Upper lobe of left lung (tissue), 6 donors: ENCODE measurements at regions not wholly inside any gene's neighbourhood (a gene's known extent, or its start where the extent isn't known, plus 50 kb on each side); places are given as distances from the start of the nearest gene placed in this dataset.
"Not testable (repeated sequence)": the region's sequence is repeated elsewhere in the genome, so short reads cannot be mapped to it uniquely, and the experiment has no call there.

Experiments used
- ATAC-seq, 2 donors: fragments of 200-7000 bp; cut with Tn5 transposase; one replicate each; pipeline ENCODE4 v1.9.1; 2022; ENCODE audit warnings: mild to moderate bottlenecking in 2 of 2, moderate library complexity in 2 of 2; ENCODE audit not compliant: low FRiP score in 2 of 2
- DNase-seq, 2 donors: peaks; one replicate each; pipeline ENCODE4 v3.0.0-alpha.2; 2019 to 2020
- H3K27ac ChIP-seq, 4 donors: fragments of 200-600 bp; sonication (generic); one replicate each; pipeline ENCODE4 v1.5.1; 2016 to 2019
- H3K27me3 ChIP-seq, 4 donors: fragments of 200-600 bp; sonication (generic); one replicate each; pipeline ENCODE4 v1.5.1; 2017 to 2019
- H3K36me3 ChIP-seq, 4 donors: fragments of 200-600 bp; sonication (generic); one replicate each; pipeline ENCODE4 v1.5.1; 2016 to 2019
- H3K4me1 ChIP-seq, 4 donors: fragments of 200-600 bp; sonication (generic); one replicate each; pipeline ENCODE4 v1.5.1; 2018 to 2019
- H3K4me3 ChIP-seq, 4 donors: fragments of 200-600 bp; sonication (generic); one replicate each; pipeline ENCODE4 v1.5.1; 2017 to 2019; ENCODE audit warnings: mild to moderate bottlenecking in 2 of 4, moderate library complexity in 1 of 4
- H3K9me3 ChIP-seq, 4 donors: fragments of 200-600 bp; sonication (generic); one replicate each; pipeline ENCODE4 v1.5.1; 2018 to 2019
- EP300 ChIP-seq, 4 donors: sonication (generic); formaldehyde crosslinking; IDR thresholded peaks; one replicate each; pipeline ENCODE4 v1.5.1; 2017; ENCODE audit warnings: antibody characterized with exemption in 4 of 4, control low read depth in 2 of 4
- POLR2A ChIP-seq, 4 donors: fragments of 450-650 bp; IDR thresholded peaks; one replicate each; pipeline ENCODE4 v1.5.1; 2016 to 2017; ENCODE audit warnings: antibody characterized with exemption in 4 of 4, mild to moderate bottlenecking in 2 of 4
- POLR2AphosphoS5 ChIP-seq, 2 donors: sonication (generic); formaldehyde crosslinking; IDR thresholded peaks; one replicate each; pipeline ENCODE4 v1.5.1; 2017; ENCODE audit warnings: antibody characterized with exemption in 2 of 2
- WGBS, 2 donors: methylation state at CpG; one replicate each; pipeline ENCODE4 v1.1.5; 2017 to 2018; 5-methylcytosine and 5-hydroxymethylcytosine counted together
- TF ChIP-seq, protein P1 (sequence below), 6 experiments: fragments of 450-650 bp in 4 of 6; fragments of 200-600 bp in 2 of 6; sonication (generic) in 2 of 6; IDR thresholded peaks; one replicate each; pipeline ENCODE4 v1.5.1; 2016 to 2019; ENCODE audit warnings: antibody characterized with exemption in 6 of 6
- donor health status: DM: no; HTN: no; CAD: no; lungs with moderate emphysema.
- donor health status: DM: no; HTN: yes; CAD: no; lungs with severe emphysema.

DNA sequence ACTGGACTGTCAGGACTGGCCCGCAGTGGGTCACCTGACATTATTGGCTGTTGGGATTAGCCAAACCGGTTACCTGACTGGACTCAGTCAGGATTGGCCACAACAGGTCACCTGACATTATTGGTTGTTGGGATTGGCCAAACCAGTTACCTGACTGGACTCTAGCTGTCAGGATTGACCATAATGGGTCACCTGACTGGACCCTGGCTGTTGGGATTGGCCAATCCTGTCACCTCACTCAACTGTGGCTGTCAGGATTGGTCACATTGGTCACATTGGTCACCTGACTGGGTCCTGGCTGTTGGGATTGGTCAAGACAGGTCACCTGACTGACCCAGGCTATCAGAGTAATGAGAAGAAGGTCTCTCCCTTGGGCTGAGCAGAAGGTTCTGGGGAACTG is 207.7 kb upstream of the SDK2 start:
- ATAC-seq = no peak
- no peaks in the 10 kb centered on the region for H3K4me1 ChIP-seq
- TF ChIP-seq EP300 (IDR thresholded peaks at IDR 0.05) (no peak), POLR2A (IDR thresholded peaks at IDR 0.05) (no peak)
- TF ChIP-seq, protein P1, sequence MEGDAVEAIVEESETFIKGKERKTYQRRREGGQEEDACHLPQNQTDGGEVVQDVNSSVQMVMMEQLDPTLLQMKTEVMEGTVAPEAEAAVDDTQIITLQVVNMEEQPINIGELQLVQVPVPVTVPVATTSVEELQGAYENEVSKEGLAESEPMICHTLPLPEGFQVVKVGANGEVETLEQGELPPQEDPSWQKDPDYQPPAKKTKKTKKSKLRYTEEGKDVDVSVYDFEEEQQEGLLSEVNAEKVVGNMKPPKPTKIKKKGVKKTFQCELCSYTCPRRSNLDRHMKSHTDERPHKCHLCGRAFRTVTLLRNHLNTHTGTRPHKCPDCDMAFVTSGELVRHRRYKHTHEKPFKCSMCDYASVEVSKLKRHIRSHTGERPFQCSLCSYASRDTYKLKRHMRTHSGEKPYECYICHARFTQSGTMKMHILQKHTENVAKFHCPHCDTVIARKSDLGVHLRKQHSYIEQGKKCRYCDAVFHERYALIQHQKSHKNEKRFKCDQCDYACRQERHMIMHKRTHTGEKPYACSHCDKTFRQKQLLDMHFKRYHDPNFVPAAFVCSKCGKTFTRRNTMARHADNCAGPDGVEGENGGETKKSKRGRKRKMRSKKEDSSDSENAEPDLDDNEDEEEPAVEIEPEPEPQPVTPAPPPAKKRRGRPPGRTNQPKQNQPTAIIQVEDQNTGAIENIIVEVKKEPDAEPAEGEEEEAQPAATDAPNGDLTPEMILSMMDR (IDR thresholded peaks at IDR 0.05) = no peak

DNA sequence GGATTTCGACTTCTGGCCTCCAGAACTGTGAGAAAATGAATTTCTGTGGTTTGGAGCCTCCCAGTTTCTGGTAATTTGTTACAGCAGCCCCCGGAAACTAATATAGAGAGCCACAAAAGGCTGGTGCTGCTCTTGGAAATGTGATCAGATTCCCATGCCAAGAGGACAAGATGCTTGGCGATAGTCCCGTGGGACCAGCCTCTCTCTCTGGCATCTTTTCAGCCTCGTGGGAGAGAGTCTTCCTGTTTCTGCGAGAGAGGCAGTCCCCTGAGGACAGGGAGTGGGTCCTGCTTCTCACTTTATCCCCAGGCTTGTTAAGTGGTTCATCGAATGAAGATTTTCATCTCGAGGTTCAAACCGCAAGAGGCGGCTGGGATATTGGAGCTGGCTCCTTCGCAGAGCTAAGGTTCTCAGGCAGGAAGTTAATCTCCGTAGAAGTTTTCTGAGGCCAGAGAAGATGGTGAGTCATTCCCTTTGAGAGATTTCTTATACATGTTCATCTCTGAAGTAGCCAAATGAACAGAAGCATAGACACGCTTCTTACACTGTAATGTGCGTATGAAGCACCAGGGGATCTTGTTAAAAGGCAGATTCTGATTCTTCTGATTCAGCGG is 211.6 kb upstream of the SDK2 start:
- DNase-seq (no peak), ATAC-seq (peak in 1 of 2 donors; percentile 30)
- H3K27me3 ChIP-seq = no peaks in the 10 kb centered on the region
- WGBS, 2 donors = 88 to 93% methylated on average over 15 of the region's 15 CpGs
- H3K4me3 ChIP-seq = no peak overlapping the region
- peaks cover 0 to 4% (median 0%) of the 10 kb centered on the region in 4 donors for H3K4me1 ChIP-seq
- TF ChIP-seq EP300 (IDR thresholded peaks at IDR 0.05) (no peak), POLR2A (IDR thresholded peaks at IDR 0.05) (no peak), POLR2AphosphoS5 (IDR thresholded peaks at IDR 0.05) (no peak)
- TF ChIP-seq, protein P1 (IDR thresholded peaks at IDR 0.05) = no peak
- H3K9me3 ChIP-seq = no peaks in the 10 kb centered on the region
- no peaks in the 10 kb centered on the region for H3K36me3 ChIP-seq
- H3K27ac ChIP-seq = no peak overlapping the region

More for the DNA sequence above, 207.7 kb upstream of the SDK2 start:
- Histone ChIP-seq H3K4me3 (no peak overlapping the region), H3K9me3 (no peaks in the 10 kb centered on the region), H3K27ac (no peak overlapping the region), H3K27me3 (no peaks in the 10 kb centered on the region), H3K36me3 (no peaks in the 10 kb centered on the region)
- DNase-seq = no peak
- 100% methylated on average over 2 of the region's 2 CpGs; no CpG with 5 or more reads in 1 of the 2 donors for WGBS, 2 donors

DNA sequence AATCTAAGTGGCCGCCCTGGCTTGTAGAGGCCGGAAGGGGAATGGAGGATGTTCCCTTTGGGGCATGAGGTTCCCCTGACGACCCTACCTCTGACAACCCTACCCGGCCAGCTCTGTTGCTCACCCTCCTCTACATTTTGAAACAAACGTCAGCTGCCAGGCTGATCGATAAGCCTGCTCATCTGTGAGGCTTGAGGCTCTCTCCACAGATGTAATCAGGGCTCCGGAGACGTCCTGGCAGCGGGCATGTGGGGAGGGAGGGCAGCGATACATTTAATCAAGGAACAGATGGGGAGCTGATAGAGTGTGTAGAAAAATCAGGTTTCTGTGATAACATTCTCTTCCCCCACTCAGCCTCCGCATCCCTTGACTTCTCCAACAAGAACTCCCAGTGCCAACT is 212.3 kb upstream of the SDK2 start:
- 76 to 91% methylated on average over 11 of the region's 11 CpGs for WGBS, 2 donors
- TF ChIP-seq POLR2A (IDR thresholded peaks at IDR 0.05) (no peak), POLR2AphosphoS5 (IDR thresholded peaks at IDR 0.05) (no peak), EP300 (IDR thresholded peaks at IDR 0.05) (no peak)
- TF ChIP-seq, protein P1 (IDR thresholded peaks at IDR 0.05) = no peak
- Histone ChIP-seq H3K4me3 (no peak overlapping the region), H3K27ac (no peak overlapping the region), H3K4me1 (peaks cover 0 to 5% (median 0%) of the 10 kb centered on the region in 4 donors), H3K9me3 (no peaks in the 10 kb centered on the region), H3K27me3 (no peaks in the 10 kb centered on the region), H3K36me3 (no peaks in the 10 kb centered on the region)
- ATAC-seq = no peak
- DNase-seq = no peak

DNA sequence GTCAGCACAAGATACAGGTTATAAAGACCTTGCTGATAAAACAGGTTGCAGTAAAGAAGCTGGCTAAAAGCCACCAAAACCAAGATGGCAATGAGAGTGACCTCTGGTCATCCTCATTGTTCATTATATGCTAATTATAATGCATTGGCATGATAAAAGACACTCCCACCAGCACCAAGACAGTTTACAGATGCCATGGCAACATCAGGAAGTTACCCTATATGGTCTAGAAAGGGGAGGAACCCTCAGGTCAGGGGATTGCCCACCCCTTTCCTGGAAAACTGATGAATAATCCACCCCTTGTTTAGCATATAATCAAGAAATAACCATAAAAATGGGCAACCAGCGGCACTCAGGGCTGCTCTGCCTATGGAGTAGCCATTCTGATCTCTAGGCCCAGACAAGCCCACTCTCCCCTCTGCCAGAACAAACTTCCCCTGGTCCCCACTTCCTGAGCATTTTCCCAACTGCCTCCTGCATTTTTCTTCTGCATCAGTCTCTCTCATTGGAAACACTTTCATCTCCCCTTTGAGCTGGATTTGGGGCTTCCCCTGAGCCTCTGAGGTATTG is 215.3 kb upstream of the SDK2 start:
- not testable (repeated sequence) for H3K27me3 ChIP-seq, H3K36me3 ChIP-seq, H3K4me1 ChIP-seq, H3K27ac ChIP-seq, H3K4me3 ChIP-seq, ATAC-seq, H3K9me3 ChIP-seq, DNase-seq
- WGBS, 2 donors = 87 to 94% methylated on average over 1 of the region's 1 CpG

DNA sequence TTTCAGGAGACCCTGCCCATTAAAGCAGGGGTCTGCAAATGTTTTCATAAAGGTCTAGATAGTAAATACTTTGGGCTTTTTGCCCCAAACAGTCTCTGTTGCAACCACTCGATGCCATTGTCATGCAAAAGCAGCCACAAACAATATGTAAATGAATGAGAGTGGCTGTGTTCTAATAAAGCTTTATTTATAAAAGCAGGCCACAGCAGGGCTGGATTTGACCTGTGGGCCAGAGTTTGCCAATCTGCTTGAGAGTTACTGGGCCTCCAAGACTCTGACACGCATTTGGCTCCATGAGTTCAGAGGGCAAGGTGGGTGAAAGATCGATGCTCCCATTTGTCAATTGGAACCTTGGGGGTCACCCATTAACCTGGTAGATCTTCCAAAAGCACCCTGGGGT is 217.3 kb upstream of the SDK2 start:
- DNase-seq = no peak
- H3K27ac ChIP-seq = no peak overlapping the region
- no peak overlapping the region for H3K4me3 ChIP-seq
- no peaks in the 10 kb centered on the region for H3K36me3 ChIP-seq
- TF ChIP-seq, protein P1 (IDR thresholded peaks at IDR 0.05) = no peak
- WGBS, 2 donors = 94 to 96% methylated on average over 3 of the region's 3 CpGs
- H3K27me3 ChIP-seq = no peaks in the 10 kb centered on the region
- ATAC-seq = no peak
- peaks cover 0 to 5% (median 0%) of the 10 kb centered on the region in 4 donors for H3K4me1 ChIP-seq
- no peaks in the 10 kb centered on the region for H3K9me3 ChIP-seq
